OCI-LY7 (cell line): ENCODE measurements at regions not wholly inside any gene's neighbourhood (a gene's known extent, or its start where the extent isn't known, plus 50 kb on each side); places are given as distances from the start of the nearest gene placed in this dataset.

Experiments
- BruUV-seq: library from RNA; stranded (reverse); fragments of 400-500 nt; replicated peaks from 2 replicates; lab custom pipeline; 2021; lab: Mats Ljungman, UMichigan
- CTCF ChIA-PET: fragments of 300-600 bp; sonication (Branson Sonifier 250); formaldehyde crosslinking; loops from one replicate; lab custom pipeline; 2022; ENCODE audit warnings: antibody characterized with exemption; ENCODE audit not compliant: unreplicated experiment; lab: Charles Lee
- POLR2A ChIA-PET: fragments of 300-600 bp; sonication (Branson Sonifier 250); formaldehyde crosslinking; loops from one replicate; lab custom pipeline; 2022; ENCODE audit warnings: antibody characterized with exemption; lab: Charles Lee
- DNase-seq: peaks from one replicate; pipeline ENCODE4 v3.0.0-alpha.2; 2015; ENCODE audit warnings: low spot score
- H2AFZ ChIP-seq: fragments of 200-600 bp; sonication (generic), shearing (Covaris generic); 2 replicates; pipeline ENCODE4 v1.6.1; 2014; ENCODE audit warnings: mild to moderate bottlenecking, antibody characterized with exemption, low read length, moderate library complexity
- H3K27ac ChIP-seq: fragments of 200-600 bp; sonication (generic); 2 replicates; pipeline ENCODE4 v1.5.1; 2014; ENCODE audit warnings: mixed run types, low read depth, mild to moderate bottlenecking, moderate library complexity, low read length, inconsistent platforms; ENCODE audit not compliant: poor library complexity, severe bottlenecking
- H3K36me3 ChIP-seq: fragments of 200-600 bp; sonication (generic); 2 replicates; pipeline ENCODE4 v1.6.1; 2014; ENCODE audit warnings: mild to moderate bottlenecking, antibody characterized with exemption, low read length, moderate library complexity, mixed read lengths; ENCODE audit not compliant: insufficient read depth
- H3K4me1 ChIP-seq: fragments of 200-600 bp; sonication (generic); 2 replicates; pipeline ENCODE4 v1.5.1; 2014; ENCODE audit warnings: mild to moderate bottlenecking, low read length; ENCODE audit not compliant: insufficient read depth, poor library complexity, severe bottlenecking
- H3K4me2 ChIP-seq: fragments of 200-600 bp; sonication (generic); 2 replicates; pipeline ENCODE4 v1.6.1; 2014; ENCODE audit warnings: mild to moderate bottlenecking, low read length
- H3K4me3 ChIP-seq: fragments of 200-600 bp; sonication (generic); 2 replicates; pipeline ENCODE4 v1.5.1; 2014; ENCODE audit warnings: mild to moderate bottlenecking, low read depth, low read length; ENCODE audit not compliant: poor library complexity, severe bottlenecking
- H3K79me2 ChIP-seq: fragments of 200-600 bp; sonication (generic); 2 replicates; pipeline ENCODE4 v1.6.1; 2016; ENCODE audit warnings: low read depth, mild to moderate bottlenecking, low read length, moderate library complexity, mixed read lengths; ENCODE audit not compliant: insufficient read depth
- H3K9me2 ChIP-seq: fragments of 200-600 bp; sonication (generic); 2 replicates; pipeline ENCODE4 v1.6.1; 2016; ENCODE audit warnings: mild to moderate bottlenecking, low read length, mixed read lengths; ENCODE audit not compliant: insufficient read depth
- H3K9me3 ChIP-seq: fragments of 200-600 bp; sonication (generic); 2 replicates; pipeline ENCODE4 v1.6.1; 2014; ENCODE audit warnings: mild to moderate bottlenecking, mixed run types, low read length, mixed read lengths
- H4K20me1 ChIP-seq: fragments of 200-600 bp; sonication (generic); 2 replicates; pipeline ENCODE4 v1.6.1; 2014; ENCODE audit warnings: mild to moderate bottlenecking, antibody characterized with exemption, low read length, moderate library complexity, mixed read lengths; ENCODE audit not compliant: insufficient read depth
- EZH2phosphoT487 ChIP-seq: fragments of 200-600 bp; sonication (generic); IDR thresholded peaks from 2 replicates; pipeline ENCODE4 v1.6.1; 2018; ENCODE audit warnings: low read depth, borderline replicate concordance, mild to moderate bottlenecking, mixed run types, antibody characterized with exemption, low read length, moderate library complexity, mixed read lengths
- intact Hi-C: fragments of 100-400 bp; cut with micrococcal nuclease; formaldehyde crosslinking; loops from one replicate; pipeline ENCODE4 v1.10.0; 2022; ENCODE audit not compliant: unreplicated experiment
- TF ChIP-seq, protein P1 (sequence below): fragments of 200-600 bp; sonication (generic); conservative IDR thresholded peaks from 2 replicates; pipeline ENCODE4 v1.5.1; 2014; ENCODE audit warnings: mild to moderate bottlenecking, antibody characterized with exemption, low read length, moderate library complexity, mixed read lengths

- Histone ChIP-seq H3K4me2 (no peak overlapping the region), H3K9me3 (no peaks in the 10 kb centered on the region), H3K9me2 (no peaks in the 10 kb centered on the region), H3K36me3 (no peaks in the 10 kb centered on the region), H3K4me1 (no peaks in the 10 kb centered on the region), H3K79me2 (no peaks in the 10 kb centered on the region), H2AFZ (no peak overlapping the region), H3K4me3 (no peak overlapping the region), H4K20me1 (no peaks in the 10 kb centered on the region), H3K27ac (no peak overlapping the region)
- no TSS peak for BruUV-seq
- intact Hi-C loops: no loop called here
- ChIA-PET CTCF (no interaction called here), POLR2A (interaction anchor here (0.5 to 1.4 kb wide), 3 partner anchors 11 to 1115 kb away, joined by 3 to 4 read pairs (median 3); no protein-coding TSS in a partner anchor)
- no peak for DNase-seq
- TF ChIP-seq, protein P1, sequence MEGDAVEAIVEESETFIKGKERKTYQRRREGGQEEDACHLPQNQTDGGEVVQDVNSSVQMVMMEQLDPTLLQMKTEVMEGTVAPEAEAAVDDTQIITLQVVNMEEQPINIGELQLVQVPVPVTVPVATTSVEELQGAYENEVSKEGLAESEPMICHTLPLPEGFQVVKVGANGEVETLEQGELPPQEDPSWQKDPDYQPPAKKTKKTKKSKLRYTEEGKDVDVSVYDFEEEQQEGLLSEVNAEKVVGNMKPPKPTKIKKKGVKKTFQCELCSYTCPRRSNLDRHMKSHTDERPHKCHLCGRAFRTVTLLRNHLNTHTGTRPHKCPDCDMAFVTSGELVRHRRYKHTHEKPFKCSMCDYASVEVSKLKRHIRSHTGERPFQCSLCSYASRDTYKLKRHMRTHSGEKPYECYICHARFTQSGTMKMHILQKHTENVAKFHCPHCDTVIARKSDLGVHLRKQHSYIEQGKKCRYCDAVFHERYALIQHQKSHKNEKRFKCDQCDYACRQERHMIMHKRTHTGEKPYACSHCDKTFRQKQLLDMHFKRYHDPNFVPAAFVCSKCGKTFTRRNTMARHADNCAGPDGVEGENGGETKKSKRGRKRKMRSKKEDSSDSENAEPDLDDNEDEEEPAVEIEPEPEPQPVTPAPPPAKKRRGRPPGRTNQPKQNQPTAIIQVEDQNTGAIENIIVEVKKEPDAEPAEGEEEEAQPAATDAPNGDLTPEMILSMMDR: no peak
- TF ChIP-seq EZH2phosphoT487: no peak
Measured at GRCh38 chr12:34188974-34189373, 166.7 kb downstream of the ALG10 start.

- TF ChIP-seq, protein P1: no peak
- TF ChIP-seq EZH2phosphoT487: no peak
- CTCF ChIA-PET: no interaction called here
- H2AFZ ChIP-seq: no peak overlapping the region
- H3K4me3 ChIP-seq: no peak overlapping the region
- H3K79me2 ChIP-seq: no peaks in the 10 kb centered on the region
- H3K27ac ChIP-seq: no peak overlapping the region
- no peak for DNase-seq
- POLR2A ChIA-PET: interaction anchor here (0.7 kb wide), 1 partner anchor 138 kb away, joined by 4 read pairs; no protein-coding TSS in a partner anchor
- H3K4me1 ChIP-seq: no peaks in the 10 kb centered on the region
- H3K9me3 ChIP-seq: no peaks in the 10 kb centered on the region
- H3K9me2 ChIP-seq: no peaks in the 10 kb centered on the region
- BruUV-seq: no TSS peak
- H4K20me1 ChIP-seq: no peaks in the 10 kb centered on the region
- no peaks in the 10 kb centered on the region for H3K36me3 ChIP-seq
- H3K4me2 ChIP-seq: no peak overlapping the region
- intact Hi-C loops: no loop called here
Measured at GRCh38 chr12:34190054-34190453, 167.8 kb downstream of the ALG10 start.

DNA sequence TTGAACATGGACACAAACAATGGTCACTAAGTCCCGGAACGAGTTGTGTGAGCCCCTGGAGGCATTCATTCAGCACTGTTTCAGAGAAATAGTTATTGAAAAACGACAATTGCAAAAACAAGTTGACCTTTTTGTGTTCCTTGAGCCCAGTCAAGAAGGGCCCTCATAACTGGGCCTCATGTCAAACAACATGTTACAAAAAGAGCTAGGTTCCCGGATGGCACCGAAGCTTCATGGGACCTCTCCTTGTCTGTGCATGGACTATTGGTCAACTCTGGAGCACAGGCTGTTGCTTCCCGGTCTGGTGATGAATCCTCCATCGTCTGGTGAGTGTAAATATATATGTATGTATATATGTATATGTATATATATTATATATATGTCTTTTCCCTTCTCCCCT, 176.6 kb downstream of the ALG10 start:
- Histone ChIP-seq H2AFZ (no peak overlapping the region), H3K79me2 (no peaks in the 10 kb centered on the region), H3K4me1 (no peaks in the 10 kb centered on the region), H3K4me2 (no peak overlapping the region), H3K27ac (no peak overlapping the region), H3K4me3 (no peak overlapping the region), H3K36me3 (no peaks in the 10 kb centered on the region), H3K9me3 (no peaks in the 10 kb centered on the region), H3K9me2 (no peaks in the 10 kb centered on the region), H4K20me1 (no peaks in the 10 kb centered on the region)
- no peak for DNase-seq
- no TSS peak for BruUV-seq
- ChIA-PET POLR2A (interaction anchor here (1.2 kb wide), 1 partner anchor 11 kb away, joined by 4 read pairs; no protein-coding TSS in a partner anchor), CTCF (no interaction called here)
- intact Hi-C loops: no loop called here
- TF ChIP-seq EZH2phosphoT487: no peak
- TF ChIP-seq, protein P1: no peak
